Neural cell (in vitro differentiated cells): ENCODE measurements at regions not wholly inside any gene's neighbourhood (a gene's known extent, or its start where the extent isn't known, plus 50 kb on each side); places are given as distances from the start of the nearest gene placed in this dataset.

Experiments used
- H2AFZ ChIP-seq: fragments of 200-600, 300-800 bp; sonication (generic), shearing (Covaris generic); 2 replicates; pipeline ENCODE4 v1.6.0; 2014; ENCODE audit warnings: low read depth, mild to moderate bottlenecking, antibody characterized with exemption, low read length, moderate library complexity
- H3F3A ChIP-seq: fragments of 200-600 bp; shearing (Covaris generic); 2 replicates; pipeline ENCODE4 v1.6.1; 2016; ENCODE audit warnings: mild to moderate bottlenecking, moderate library complexity, mixed read lengths, antibody characterized with exemption, low read length; ENCODE audit not compliant: insufficient read depth, poor library complexity, severe bottlenecking
- H3K27ac ChIP-seq: fragments of 200-600, 300-800 bp; sonication (generic), shearing (Covaris generic); 2 replicates; pipeline ENCODE4 v1.5.1; 2014; ENCODE audit warnings: mild to moderate bottlenecking, low read length, moderate library complexity
- H3K27me3 ChIP-seq: fragments of 300-800, 200-600 bp; sonication (generic), shearing (Covaris generic); 2 replicates; pipeline ENCODE4 v1.6.0; 2014; ENCODE audit warnings: mild to moderate bottlenecking, low read depth, low read length, moderate library complexity; ENCODE audit not compliant: insufficient read depth
- H3K36me3 ChIP-seq: fragments of 300-800, 200-600 bp; sonication (generic), shearing (Covaris generic); 2 replicates; pipeline ENCODE4 v1.5.1; 2014; ENCODE audit warnings: mild to moderate bottlenecking, antibody characterized with exemption, low read length, moderate library complexity; ENCODE audit not compliant: insufficient read depth
- H3K4me2 ChIP-seq: fragments of 300-800, 200-600 bp; sonication (generic), shearing (Covaris generic); 2 replicates; pipeline ENCODE4 v1.6.0; 2014; ENCODE audit warnings: mild to moderate bottlenecking, low read length
- H3K4me3 ChIP-seq: fragments of 300-800, 200-600 bp; sonication (generic), shearing (Covaris generic); 2 replicates; pipeline ENCODE4 v1.5.1; 2014; ENCODE audit warnings: mild to moderate bottlenecking, low read length, moderate library complexity
- H3K79me2 ChIP-seq: fragments of 200-600 bp; shearing (Covaris generic); replicated peaks from 2 replicates; pipeline ENCODE4 v1.6.0; 2014; ENCODE audit warnings: mild to moderate bottlenecking, low read length, moderate library complexity; ENCODE audit not compliant: insufficient read depth
- H3K9ac ChIP-seq: fragments of 300-800, 200-600 bp; sonication (generic), shearing (Covaris generic); 2 replicates; pipeline ENCODE4 v1.6.1; 2016; ENCODE audit warnings: mild to moderate bottlenecking, low read length, mixed read lengths
- H3K9me2 ChIP-seq: fragments of 200-600 bp; shearing (Covaris generic); 2 replicates; pipeline ENCODE4 v1.6.1; 2016; ENCODE audit warnings: mild to moderate bottlenecking, low read length, mixed read lengths; ENCODE audit not compliant: insufficient read depth
- H3K9me3 ChIP-seq: fragments of 200-600, 300-800 bp; sonication (generic), shearing (Covaris generic); 2 replicates; pipeline ENCODE4 v1.6.1; 2016; ENCODE audit warnings: mild to moderate bottlenecking, mixed run types, low read length, moderate library complexity, mixed read lengths
- H4K20me1 ChIP-seq: fragments of 200-600 bp; shearing (Covaris generic); 2 replicates; pipeline ENCODE4 v1.6.1; 2016; ENCODE audit warnings: mild to moderate bottlenecking, mixed run types; ENCODE audit not compliant: insufficient read depth
- CTCF ChIP-seq: fragments of 450-650 bp; IDR thresholded peaks from 2 replicates; pipeline ENCODE4 v1.5.1; 2014; ENCODE audit warnings: antibody characterized with exemption, mild to moderate bottlenecking, moderate library complexity; ENCODE audit not compliant: poor library complexity, severe bottlenecking
- EP300 ChIP-seq: fragments of 450-650 bp; conservative IDR thresholded peaks from 2 replicates; pipeline ENCODE4 v1.6.1; 2014; ENCODE audit warnings: antibody characterized with exemption, mild to moderate bottlenecking, moderate library complexity; ENCODE audit not compliant: poor library complexity, severe bottlenecking
- EZH2 ChIP-seq: fragments of 200-600, 300-800 bp; shearing (Covaris generic), sonication (generic); IDR thresholded peaks from 2 replicates; pipeline ENCODE4 v1.6.1; 2014; ENCODE audit warnings: antibody characterized with exemption, low read length, borderline replicate concordance, mild to moderate bottlenecking; ENCODE audit not compliant: insufficient read depth, poor library complexity, severe bottlenecking
- MXI1 ChIP-seq: fragments of 450-650 bp; conservative IDR thresholded peaks from 2 replicates; pipeline ENCODE4 v1.6.1; 2014; ENCODE audit warnings: antibody characterized with exemption, mild to moderate bottlenecking; ENCODE audit not compliant: poor library complexity, severe bottlenecking
- POLR2AphosphoS5 ChIP-seq: IDR thresholded peaks from 2 replicates; pipeline ENCODE4 v1.6.1; 2012
- RAD21 ChIP-seq: fragments of 450-650 bp; conservative IDR thresholded peaks from 2 replicates; pipeline ENCODE4 v1.6.1; 2014; ENCODE audit warnings: antibody characterized with exemption, mild to moderate bottlenecking, moderate library complexity
- REST ChIP-seq: IDR thresholded peaks from 2 replicates; pipeline ENCODE4 v1.6.1; 2012; ENCODE audit warnings: borderline replicate concordance
- SMC3 ChIP-seq: fragments of 450-650 bp; conservative IDR thresholded peaks from 2 replicates; pipeline ENCODE4 v1.6.1; 2014; ENCODE audit warnings: antibody characterized with exemption, mild to moderate bottlenecking, moderate library complexity; ENCODE audit not compliant: poor library complexity
- TAF1 ChIP-seq: IDR thresholded peaks from 2 replicates; pipeline ENCODE4 v1.6.1; 2012; ENCODE audit warnings: low read depth

GRCh38 chr2:121977326-121977725, 221.9 kb downstream of the TSN start:
- TF ChIP-seq RAD21: no peak
- no peak for TF ChIP-seq POLR2AphosphoS5
- TF ChIP-seq TAF1: no peak
- no peak for TF ChIP-seq EZH2
- no peak for TF ChIP-seq MXI1
- no peak for TF ChIP-seq CTCF
- no peak for TF ChIP-seq EP300
- TF ChIP-seq REST: no peak
- no peaks in the 10 kb centered on the region for H3K79me2 ChIP-seq
- no peak overlapping the region for H3K9ac ChIP-seq
- H3K4me3 ChIP-seq: no peak overlapping the region
- no peak overlapping the region for H3K27ac ChIP-seq
- H3K36me3 ChIP-seq: no peaks in the 10 kb centered on the region
- no peaks in the 10 kb centered on the region for H3K9me3 ChIP-seq
- no peaks in the 10 kb centered on the region for H3F3A ChIP-seq
- no peak overlapping the region for H3K4me2 ChIP-seq
- H3K9me2 ChIP-seq: no peaks in the 10 kb centered on the region
- H2AFZ ChIP-seq: no peak overlapping the region
- no peaks in the 10 kb centered on the region for H3K27me3 ChIP-seq
- H4K20me1 ChIP-seq: no peaks in the 10 kb centered on the region

- H3K79me2 ChIP-seq: no peaks in the 10 kb centered on the region
- no peak overlapping the region for H3K4me3 ChIP-seq
- no peaks in the 10 kb centered on the region for H3K9me3 ChIP-seq
- no peak overlapping the region for H3K27ac ChIP-seq
- H3K9me2 ChIP-seq: no peaks in the 10 kb centered on the region
- no peak overlapping the region for H3K9ac ChIP-seq
- TF ChIP-seq SMC3 (no peak), CTCF (no peak), REST (no peak), MXI1 (no peak)
- H2AFZ ChIP-seq: no peak overlapping the region
- H3K4me2 ChIP-seq: no peak overlapping the region
- no peaks in the 10 kb centered on the region for H3K36me3 ChIP-seq
- H3K27me3 ChIP-seq: no peaks in the 10 kb centered on the region
- no peaks in the 10 kb centered on the region for H3F3A ChIP-seq
- no peaks in the 10 kb centered on the region for H4K20me1 ChIP-seq
These were observed 237.2 kb downstream of the TSN start for GRCh38 chr2:121992700-121993099.
